ENCODE measurements at regions not wholly inside any gene's neighbourhood (a gene's known extent, or its start where the extent isn't known, plus 50 kb on each side); places are given as distances from the start of the nearest gene placed in this dataset.

GRCh38 chr1:164971391-164971790 lies 385.1 kb downstream of the LMX1A start:
- TF ChIP-seq EGR1 (conservative IDR thresholded peaks at IDR 0.05) (no peak), HCFC1 (IDR thresholded peaks at IDR 0.05; ENCODE audit: low read depth, low read length) (no peak), CTCF (IDR thresholded peaks at IDR 0.05 in 2 of 3, conservative IDR thresholded peaks at IDR 0.05 in 1 of 3; ENCODE audit: insufficient read depth in 2 of 3, low read depth in 1 of 3, low read length in 3 of 3) (no peak), SETDB1 (IDR thresholded peaks at IDR 0.05; ENCODE audit: low read length) (no peak), ZNF444 (CRISPR knock-in tag; IDR thresholded peaks at IDR 0.05) (no peak), EZH2 (IDR thresholded peaks at IDR 0.05; ENCODE audit: borderline replicate concordance, low read depth, low read length) (no peak), RB1 (IDR thresholded peaks at IDR 0.05; ENCODE audit: low read depth) (no peak)
